HK-2 (cell line): ENCODE measurements at regions not wholly inside any gene's neighbourhood (a gene's known extent, or its start where the extent isn't known, plus 50 kb on each side); places are given as distances from the start of the nearest gene placed in this dataset.

Experiments
- DNase-seq: peaks from one replicate; pipeline ENCODE4 v3.0.0-alpha.2; 2018; ENCODE audit not compliant: unreplicated experiment

DNA sequence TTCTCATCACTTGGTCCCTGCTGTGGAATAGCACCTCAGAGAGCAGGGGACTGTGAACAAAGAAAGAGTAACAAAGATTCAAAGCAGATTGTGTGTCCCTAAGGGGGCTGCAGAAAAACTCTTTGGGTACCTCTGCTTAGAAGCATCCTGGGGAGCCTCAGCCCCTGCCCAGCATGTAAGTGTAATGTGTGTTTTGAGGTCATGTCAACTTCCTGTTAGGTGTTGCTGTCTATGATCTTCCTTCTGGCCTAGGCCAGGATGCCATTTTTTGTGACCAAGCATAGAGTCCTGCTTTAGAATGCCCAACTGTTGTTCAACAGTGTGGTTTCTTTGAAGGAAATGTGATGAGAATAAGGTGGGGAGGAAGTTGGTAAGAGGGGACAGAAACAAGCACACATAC lies 77.1 kb upstream of the BCL6 start:
- no peak for DNase-seq

DNA sequence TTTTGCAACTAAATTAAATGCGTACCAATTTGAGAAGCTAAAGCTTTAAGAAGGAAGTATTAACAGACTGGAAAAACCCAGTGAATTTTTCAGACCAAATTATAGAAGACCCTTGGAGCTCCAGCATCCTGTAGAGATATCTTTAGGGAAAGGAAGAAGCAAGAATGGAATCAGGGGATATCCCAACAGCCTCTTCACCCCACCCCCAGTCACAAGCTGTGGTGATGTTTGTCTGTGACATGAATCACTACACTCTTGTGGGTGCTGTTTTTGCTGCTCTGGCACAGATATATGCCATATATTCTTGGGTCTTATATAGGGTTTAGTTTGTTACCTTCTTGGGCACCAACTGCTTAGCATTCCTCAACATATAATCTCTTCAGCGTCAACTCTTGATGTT lies 78.5 kb upstream of the BCL6 start:
- no peak for DNase-seq

DNA sequence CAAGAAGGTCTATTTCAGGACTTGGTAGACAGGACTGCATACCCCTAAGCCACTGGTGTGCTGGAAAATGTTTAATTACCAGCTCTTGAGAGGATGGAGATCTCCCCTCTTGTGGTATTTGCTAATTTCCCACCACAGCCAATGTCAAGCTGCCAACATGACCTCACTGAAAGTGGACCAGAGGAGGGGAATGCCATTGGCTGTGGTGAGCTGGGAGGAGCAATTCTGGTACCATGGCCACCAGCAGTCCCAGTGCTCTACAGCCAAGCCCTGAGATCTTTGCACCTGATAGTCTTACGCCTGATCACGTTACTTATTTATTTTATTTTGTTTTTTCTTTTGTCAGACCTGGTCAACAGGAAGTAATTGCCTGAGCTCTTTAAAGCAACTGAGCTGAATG lies 82.5 kb upstream of the BCL6 start:
- DNase-seq: no peak

DNA sequence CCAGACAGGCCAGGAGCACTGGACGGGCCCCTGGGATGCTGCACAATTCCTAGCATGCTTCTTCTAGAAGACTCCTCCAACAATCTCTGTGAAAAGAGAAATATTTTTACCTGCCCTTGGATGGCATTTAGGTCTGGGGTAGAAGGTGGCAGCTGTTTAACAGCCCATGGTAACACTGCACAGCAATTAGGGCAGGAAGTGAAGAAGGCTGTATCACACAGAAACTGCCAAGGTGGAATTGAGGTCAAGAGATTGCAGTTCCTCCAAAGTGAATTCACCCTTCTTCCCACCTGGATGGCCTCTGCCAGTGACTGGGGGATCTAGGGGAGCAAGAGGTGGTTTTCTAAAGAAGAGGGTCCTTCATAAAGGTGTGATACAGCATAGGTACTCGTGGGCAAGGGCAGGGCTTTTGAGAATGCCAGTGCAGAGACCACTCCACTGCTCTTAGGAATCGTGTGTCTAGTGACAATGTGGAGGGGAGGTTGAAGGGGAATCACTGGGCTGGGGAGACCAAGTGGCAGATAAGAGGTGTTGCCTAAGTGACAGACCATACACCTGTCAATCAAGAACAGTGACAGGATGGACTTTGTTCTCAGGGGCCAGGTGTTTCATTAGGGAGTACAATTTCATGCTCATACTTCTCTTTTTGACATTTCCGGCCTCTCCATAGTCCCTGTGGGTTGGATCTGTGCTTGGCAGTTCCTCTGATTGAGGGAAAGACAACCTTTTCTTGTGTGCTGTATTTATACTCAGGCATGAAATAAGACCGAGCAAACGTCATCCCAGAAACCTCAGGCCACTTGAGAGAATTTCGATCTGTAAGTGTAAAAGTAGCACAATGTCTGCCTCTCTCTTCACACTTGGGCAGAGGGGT lies 83.5 kb upstream of the BCL6 start:
- no peak for DNase-seq

DNA sequence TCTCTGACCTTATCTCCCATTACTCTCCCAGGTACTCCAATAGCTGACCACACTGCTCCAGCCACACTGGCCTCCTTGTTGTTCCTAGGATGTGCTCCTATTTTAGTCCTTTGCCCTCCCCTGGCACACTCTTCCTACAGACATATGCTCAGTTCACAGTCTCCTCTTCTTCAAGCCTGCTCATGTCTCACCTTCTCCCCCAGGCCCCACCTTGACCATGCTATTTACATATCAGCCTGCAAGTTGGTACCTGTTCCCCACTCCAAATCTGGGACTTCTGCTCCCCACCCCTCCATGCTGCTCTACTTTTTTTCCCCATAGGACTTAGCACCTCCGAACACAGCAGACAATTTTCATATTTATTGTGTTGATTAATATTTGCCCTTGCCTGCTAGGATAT lies 84.9 kb upstream of the BCL6 start:
- DNase-seq: no peak

DNA sequence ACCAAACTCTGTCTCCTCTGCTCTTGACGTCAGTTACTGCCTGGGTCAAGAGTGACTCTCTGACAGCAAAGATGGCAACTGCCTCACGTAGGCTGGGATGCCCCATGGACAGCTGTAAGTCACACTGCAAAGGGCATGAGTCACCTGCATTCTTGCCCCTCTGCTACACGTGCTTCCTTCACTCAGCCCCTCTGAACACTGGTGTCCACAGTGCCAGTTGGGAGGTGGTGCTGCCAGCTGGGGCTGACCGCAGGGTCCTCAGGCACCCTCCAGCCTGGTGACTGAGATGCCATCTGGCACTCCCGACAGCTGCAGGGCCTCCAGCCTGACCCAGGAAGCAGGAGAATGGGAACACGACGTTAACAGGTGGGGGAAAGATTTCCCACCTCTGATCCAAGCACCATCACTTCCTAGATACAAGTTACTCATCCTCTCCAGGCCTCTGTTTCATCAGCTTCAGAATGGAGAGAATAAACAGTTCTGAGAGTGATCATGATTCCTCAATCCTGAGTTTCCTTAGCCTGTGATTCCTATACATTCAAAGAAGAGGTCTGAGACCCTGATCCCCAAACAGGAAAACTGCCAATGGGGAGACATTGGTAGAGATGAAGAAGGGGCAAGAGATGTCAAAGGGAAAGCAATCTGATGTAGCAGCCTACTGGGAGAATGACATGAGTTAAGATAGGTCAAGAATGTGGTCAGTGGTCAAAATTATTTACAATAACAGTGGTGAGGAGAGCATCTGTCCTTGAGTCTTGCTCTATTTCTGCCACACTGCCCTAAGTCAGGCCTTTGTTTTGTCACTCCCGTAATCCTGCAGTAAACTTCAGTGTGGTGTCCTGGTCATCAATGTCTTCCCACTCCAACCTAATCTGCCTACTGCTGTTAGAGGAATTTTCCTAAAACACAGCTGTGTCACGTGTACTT lies 86.1 kb upstream of the BCL6 start:
- no peak for DNase-seq

DNA sequence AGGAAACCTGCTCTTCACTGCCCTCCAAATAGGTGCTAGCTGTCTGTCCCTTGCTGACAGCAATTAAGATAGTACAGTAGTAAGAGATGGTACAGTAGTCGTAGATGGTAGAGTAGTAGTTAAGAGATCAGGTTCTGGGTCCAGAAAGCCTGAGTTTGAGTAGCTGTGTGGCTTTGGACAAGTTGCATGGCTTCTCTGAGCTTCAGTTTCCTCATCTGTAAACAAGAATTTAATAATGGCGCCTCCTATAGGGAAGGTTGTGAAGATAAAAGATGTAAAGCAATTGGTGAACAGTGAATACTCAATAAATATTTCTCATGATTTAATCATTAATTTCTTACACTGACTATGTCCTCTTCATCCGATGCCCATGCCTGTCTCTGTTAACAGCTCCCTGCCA lies 86.9 kb upstream of the BCL6 start:
- DNase-seq: no peak

DNA sequence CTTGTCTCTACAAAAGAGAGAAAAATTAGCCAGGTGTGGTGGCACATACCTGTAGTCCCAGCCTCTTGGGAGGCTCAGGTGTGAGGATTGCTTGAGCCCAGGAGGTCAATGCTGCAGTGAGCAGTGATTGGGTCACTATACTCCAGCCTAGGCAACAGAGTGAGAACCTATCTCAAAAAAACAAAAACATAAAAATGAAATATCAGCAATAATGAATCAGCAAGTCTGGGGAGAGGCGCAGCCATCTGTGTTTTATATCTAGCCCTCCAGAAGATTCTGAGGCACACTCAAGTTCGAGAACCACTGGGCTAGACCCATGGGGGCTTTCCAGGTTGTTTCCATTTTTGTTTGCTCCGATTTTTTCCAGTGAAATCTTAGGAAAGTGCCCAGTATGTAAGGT lies 88.1 kb upstream of the BCL6 start:
- no peak for DNase-seq

DNA sequence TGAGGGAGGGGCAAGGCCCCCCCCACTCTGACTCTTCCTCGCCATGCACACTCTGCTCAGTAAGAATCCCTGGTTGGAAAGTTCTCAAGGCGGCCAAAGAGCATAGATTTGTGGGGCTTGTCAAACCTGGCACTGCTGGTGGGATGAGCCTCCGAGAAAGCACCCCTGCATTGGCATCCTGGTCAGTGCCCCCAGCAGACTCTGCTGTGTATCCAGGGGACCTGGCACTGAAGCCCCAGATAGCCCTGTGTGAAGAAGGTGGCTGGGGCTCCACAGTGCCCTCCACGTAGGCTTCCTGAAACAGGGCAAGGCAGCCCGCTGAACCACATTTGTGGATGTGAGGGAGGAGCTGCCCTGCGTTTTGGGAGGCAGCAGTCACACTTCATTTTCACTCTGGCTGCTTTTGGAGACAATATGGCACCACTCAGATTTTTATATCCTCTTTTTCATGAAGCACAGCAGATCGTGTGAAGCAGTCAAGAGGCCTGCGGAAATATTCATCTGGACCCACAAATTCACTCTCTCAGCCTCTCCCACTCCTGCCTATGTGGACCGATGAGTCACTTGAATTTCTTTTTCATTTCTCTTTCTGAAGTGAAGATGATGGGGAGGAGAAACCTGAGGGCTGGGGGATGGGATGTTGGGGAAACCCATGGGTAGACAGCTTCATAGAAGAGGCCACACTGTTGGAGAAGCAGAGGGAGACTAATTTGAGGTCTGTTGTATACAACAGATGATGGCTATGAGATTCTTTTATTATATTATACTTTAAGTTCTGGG lies 88.7 kb upstream of the BCL6 start:
- no peak for DNase-seq

DNA sequence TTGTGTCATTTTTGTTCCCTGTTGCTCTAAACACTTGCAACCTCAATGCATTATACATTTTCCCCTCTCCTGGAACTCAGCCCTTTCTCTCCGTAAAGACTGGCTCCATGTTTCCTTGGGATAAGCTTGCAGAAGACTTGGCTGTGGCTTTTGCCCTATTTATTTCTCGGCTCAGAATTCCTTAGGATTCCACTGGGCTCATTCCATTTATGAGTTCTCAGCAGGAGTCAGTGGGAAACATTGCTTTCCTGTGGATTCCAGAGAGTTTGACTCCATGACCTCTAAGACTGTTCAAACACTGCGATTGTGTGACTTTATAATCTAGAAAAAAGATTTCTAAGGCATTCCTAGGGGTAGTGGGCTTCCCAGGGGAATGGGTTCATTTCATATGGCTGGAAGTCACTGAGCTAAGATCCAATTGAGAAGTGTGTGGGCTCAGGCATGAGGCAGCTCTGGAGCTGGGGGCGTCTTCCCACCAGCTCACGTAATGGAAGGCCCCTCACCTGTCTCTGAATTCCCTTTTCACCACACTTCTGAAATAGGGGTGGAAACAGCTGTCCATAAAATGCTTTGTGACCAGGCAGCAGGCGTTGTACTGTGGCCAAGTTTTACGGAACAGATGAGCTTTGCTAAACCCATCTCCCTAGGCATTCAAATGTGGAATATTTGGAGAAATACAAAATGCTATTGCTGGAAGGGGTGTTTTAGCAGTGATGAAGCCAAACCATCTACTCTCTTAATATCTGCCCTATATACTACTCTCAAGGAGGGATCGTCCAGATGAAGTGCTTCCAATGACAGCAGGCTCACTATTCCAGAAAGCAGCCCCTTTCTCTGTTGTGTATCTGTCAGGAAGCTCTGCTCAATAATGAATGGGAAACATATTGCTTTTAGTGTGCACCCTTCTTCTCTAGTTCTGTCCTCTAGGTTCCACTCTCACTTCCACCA lies 91.8 kb upstream of the BCL6 start:
- DNase-seq: no peak

DNA sequence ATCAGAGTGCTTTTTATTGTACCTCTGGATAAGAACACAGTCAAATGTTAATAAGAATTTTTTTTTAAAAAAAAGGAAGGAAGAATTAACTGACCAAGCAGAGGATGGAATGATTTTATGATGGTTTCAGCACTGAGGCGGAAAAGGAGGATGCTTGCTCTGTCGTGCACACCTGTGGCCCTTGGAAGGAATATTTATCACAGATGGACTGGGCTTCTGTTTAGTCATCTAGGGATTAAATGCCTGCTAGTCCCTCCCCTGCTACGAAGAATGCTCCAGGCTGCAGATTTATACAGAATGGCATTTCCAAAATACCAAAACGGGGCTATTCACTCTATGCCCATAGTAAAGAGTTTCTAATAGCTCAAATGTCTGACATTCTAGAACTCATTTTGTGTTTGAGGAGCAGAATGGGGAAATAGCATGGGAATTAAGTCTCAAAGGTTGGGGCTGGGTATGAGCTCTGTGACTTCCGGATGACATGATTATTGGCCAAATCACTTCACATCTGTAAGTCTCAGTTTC lies 92.8 kb upstream of the BCL6 start:
- no peak for DNase-seq

DNA sequence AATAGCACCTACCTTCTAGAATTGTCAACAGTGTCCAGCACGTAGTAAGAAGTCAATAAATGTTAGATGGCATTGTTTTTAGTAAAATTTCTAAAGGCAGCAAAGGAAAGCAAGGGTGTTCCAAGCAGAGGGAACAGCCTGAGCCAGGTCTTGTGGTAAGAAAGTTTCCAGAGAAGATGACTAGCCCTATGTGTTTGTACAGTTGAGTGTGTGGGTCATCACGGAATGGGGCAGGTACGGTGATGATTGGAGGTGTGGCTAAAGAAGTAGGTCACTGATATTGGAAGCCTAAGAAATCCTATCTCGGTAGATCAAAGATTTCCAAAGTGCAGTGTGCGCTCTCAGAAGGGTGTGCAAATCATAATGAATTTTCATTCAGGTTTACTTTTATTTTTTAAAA lies 94.2 kb upstream of the BCL6 start:
- no peak for DNase-seq

DNA sequence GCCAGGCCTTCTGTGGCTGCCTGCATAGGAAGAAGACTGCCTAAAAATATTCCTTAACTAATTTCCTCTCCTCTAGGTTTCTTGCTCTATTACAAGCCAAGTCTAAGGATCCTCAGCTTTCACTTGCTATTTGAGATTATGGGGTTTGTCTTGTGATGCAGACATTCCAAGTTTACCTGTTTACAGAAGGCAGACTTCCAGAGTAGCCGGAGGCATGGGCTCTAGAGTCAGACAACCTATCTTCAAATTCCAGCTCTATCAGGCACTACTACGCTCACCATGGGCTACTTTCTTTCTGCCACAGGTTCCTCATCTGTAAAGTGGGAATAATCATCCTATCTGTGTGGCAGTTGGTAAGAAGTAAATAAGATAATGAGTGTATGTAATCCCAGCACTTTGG lies 95.6 kb upstream of the BCL6 start:
- no peak for DNase-seq

DNA sequence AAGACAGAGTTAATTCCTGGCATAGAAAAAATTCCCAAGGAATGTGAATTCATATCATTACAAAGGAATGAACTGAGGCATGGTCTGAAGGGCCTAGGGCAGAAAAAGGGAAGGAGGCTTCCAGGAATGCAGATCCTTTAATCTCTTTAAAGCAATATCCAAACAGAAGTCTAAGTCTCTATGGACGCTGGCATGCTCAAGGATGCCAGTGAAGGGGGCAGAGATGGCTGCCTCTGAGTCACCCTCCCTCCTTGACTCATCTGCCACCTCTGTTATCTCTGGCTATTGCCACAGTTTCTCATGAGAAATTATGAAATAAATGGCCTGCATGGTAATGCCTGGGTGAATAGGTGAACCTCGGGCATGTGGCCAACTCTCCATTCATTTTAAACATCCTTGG lies 96.3 kb upstream of the BCL6 start:
- DNase-seq: peak; percentile 27

DNA sequence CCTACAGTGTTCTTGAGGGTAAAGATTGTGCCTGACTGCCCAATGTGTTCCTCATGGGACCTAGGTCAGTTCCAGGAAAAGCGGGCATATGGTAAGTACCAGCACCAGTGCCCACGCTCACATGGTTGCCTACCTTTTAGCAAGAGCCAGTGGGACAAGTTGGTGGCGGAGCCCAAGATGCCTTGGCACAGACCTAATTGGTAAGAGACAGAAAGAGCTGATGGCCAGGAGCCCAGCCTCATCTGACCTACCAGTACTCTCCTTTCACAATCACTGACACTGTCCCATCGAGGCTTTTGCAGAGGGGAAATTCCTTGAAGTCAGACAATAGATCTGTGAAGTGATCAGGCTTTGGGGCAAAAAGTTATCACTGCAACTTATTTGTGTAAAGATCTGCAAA lies 98.4 kb upstream of the BCL6 start:
- DNase-seq: no peak

DNA sequence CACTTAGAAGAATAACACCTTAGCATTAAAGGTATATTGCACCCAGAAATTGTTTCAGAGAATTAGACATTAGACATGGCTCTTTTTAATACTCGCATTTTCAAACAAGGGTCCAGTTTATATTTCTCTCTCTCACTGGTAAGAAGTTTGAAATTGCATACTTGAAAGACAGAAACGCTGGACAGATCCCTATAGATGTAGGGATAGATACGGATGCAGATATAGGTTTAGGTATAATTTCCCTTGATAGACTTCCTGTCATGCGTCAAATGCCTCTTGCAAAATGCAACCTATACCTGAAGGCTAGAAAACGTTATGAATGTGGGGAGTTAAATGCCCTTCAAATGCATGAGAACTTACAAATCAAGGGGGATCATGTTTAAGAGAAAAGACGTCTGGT lies 99.4 kb upstream of the BCL6 start:
- DNase-seq: no peak

DNA sequence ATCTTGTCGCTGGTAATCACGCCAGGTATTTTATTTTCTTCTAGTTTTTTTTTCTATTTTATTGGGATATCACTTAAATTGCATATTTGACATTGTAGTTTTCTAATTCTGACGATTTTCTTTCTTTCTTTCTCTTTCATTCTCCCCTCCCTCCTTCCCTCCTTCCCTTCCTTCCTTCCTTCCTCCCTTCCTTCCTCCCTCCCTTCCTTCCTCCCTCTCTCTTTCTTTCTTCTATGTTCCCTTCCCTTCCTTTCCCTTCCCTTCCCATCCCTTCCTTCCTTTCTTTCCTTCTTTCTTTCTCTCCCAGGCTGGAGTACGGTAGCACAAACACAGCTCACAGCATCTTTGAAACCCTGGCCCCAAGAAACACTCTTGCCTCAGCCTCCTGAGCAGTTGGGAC lies 100.6 kb upstream of the BCL6 start:
- no peak for DNase-seq

DNA sequence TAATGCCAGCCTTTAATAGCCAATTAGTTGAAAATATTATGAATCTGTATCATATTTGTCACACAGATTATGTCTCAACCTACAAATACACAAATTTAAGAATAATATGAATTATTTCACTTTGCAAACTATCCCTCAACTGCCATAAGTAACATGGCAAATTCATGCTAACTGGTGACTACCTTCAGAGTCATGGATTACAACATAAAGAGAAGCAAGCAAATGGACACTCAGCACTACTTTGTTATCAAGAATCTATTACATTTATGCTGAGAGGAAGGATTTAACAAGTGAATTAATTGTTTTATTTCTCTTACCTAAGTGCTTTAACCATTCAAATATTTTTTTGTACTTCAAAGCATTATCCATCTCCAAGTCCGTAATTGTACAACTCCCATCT lies 103.1 kb upstream of the BCL6 start:
- DNase-seq: no peak

DNA sequence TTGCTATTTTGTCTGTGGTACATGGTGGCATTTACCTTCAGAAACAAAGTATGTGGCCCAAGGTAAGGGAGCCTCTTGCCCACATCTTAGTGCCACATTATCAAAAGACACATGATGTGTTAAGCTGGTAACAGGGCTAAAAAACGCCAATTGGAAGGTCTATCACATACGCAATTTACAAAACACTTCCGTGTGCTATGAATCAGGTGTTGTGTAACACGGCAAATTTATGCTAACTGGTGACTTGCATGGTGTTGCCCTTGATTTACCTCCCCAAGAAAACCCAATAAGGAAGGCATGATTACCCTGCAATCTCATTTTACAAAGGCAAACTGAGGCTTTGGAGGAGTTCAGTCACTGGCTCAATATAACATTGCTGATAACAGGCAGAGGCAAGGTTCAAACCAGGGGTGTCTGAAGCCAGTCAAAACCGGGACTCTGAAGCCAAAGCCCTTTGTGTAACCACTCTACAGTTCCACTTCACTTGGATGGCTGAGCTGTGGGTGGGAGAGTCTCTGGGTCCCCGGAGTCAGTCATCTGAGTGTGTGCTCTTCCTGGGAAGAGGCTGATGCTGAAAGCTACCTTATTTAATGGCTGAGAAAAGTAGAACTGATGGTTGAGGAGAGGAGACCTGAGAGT lies 103.9 kb upstream of the BCL6 start:
- no peak for DNase-seq

DNA sequence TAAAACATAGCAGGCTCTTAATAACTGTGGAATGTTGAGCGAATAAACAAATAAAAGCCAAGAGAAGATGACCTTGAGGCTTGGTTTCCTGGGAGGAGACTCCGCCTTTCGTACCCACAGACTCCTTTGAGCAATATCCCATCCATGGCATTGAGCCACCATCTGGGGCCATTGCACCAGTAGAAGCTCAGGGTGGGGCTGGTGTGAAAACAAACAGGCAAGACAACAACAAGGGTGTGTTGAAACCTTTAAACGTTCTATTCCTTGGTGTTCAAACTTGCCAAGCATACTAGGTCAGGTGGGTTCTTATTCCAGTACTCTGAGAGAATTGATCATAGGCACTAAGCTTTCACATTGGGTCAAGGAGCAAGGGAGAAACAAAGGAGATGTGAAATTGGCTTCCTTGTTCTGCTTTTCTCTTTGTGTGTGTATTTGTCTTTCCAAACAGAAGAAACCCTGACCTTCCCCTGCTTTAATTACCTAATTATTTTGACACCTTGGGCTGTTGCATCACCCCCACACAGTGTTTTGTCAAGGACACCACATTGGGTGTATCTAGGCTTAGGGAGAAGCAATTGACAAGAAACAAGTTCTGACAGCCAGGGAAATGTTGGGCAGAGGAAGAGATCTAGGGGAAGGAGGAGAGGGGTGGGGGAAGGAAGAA lies 105.1 kb upstream of the BCL6 start:
- no peak for DNase-seq
